ENCODE measurements at regions not wholly inside any gene's neighbourhood (a gene's known extent, or its start where the extent isn't known, plus 50 kb on each side); places are given as distances from the start of the nearest gene placed in this dataset.

GRCh38 chr3:156760333-156760732 is 65.8 kb upstream of the LEKR1 start:
- H3K27ac Mint-ChIP-seq, result no peak overlapping the region
- H3K4me1 Mint-ChIP-seq, result no peaks in the 10 kb centered on the region
- DNase-seq, result no peak
- ChIA-PET POLR2A (no interaction called here), CTCF (interaction anchor here (2.1 kb wide), 1 partner anchor 12 kb away, joined by 6 read pairs; no protein-coding TSS in a partner anchor)
- H3K27me3 Mint-ChIP-seq, result no peaks in the 10 kb centered on the region
- H3K9me3 Mint-ChIP-seq (ENCODE audit: low read depth), result no peaks in the 10 kb centered on the region
- no peaks in the 10 kb centered on the region for H3K36me3 Mint-ChIP-seq (ENCODE audit: low read depth)
- ATAC-seq, result no peak
- H3K4me3 Mint-ChIP-seq, result no peak overlapping the region
- intact Hi-C loops (cut with DNase I, micrococcal nuclease), result no loop called here

GRCh38 chr3:156761007-156761406 is 65.1 kb upstream of the LEKR1 start:
- CTCF ChIA-PET, result interaction anchor here (1.3 to 2.1 kb wide), 2 partner anchors 13 to 31 kb away, joined by 4 to 6 read pairs; no protein-coding TSS in a partner anchor
- no peaks in the 10 kb centered on the region for H3K9me3 Mint-ChIP-seq (ENCODE audit: low read depth)
- intact Hi-C loops (cut with DNase I, micrococcal nuclease), result no loop called here
- no peak overlapping the region for H3K4me3 Mint-ChIP-seq
- H3K4me1 Mint-ChIP-seq, result no peaks in the 10 kb centered on the region
- no peak overlapping the region for H3K27ac Mint-ChIP-seq
- no peaks in the 10 kb centered on the region for H3K27me3 Mint-ChIP-seq
- POLR2A ChIA-PET, result no interaction called here
- no peak for ATAC-seq
- H3K36me3 Mint-ChIP-seq (ENCODE audit: low read depth), result no peaks in the 10 kb centered on the region
- no peak for DNase-seq

- ChIA-PET CTCF (interaction anchor here (0.6 to 2.1 kb wide), 3 partner anchors 14 to 123 kb away, joined by 3 to 6 read pairs (median 4); no protein-coding TSS in a partner anchor), POLR2A (no interaction called here)
- Mint-ChIP-seq H3K4me3 (no peak overlapping the region), H3K9me3 (ENCODE audit: low read depth) (no peaks in the 10 kb centered on the region), H3K27me3 (no peaks in the 10 kb centered on the region), H3K27ac (no peak overlapping the region), H3K4me1 (no peaks in the 10 kb centered on the region), H3K36me3 (ENCODE audit: low read depth) (no peaks in the 10 kb centered on the region)
- ATAC-seq (no peak), DNase-seq (no peak)
- intact Hi-C loops (cut with DNase I, micrococcal nuclease), result no loop called here
Measured at GRCh38 chr3:156761713-156762451, 64.3 kb upstream of the LEKR1 start.

- Mint-ChIP-seq H3K4me3 (no peak overlapping the region), H3K27ac (no peak overlapping the region), H3K9me3 (ENCODE audit: low read depth) (no peaks in the 10 kb centered on the region), H3K36me3 (ENCODE audit: low read depth) (no peaks in the 10 kb centered on the region), H3K4me1 (no peaks in the 10 kb centered on the region), H3K27me3 (no peaks in the 10 kb centered on the region)
- DNase-seq (no peak), ATAC-seq (no peak)
- ChIA-PET CTCF (interaction anchor here (0.9 kb wide), 1 partner anchor 374 kb away, joined by 3 read pairs; no protein-coding TSS in a partner anchor), POLR2A (no interaction called here)
- intact Hi-C loops (cut with DNase I, micrococcal nuclease), result no loop called here
Measured at GRCh38 chr3:156762631-156763185, 63.4 kb upstream of the LEKR1 start.

GRCh38 chr3:156763386-156763785 is 62.8 kb upstream of the LEKR1 start:
- no peaks in the 10 kb centered on the region for H3K4me1 Mint-ChIP-seq
- intact Hi-C loops (cut with DNase I, micrococcal nuclease), result no loop called here
- ChIA-PET POLR2A (no interaction called here), CTCF (interaction anchor here (0.5 to 0.9 kb wide), 2 partner anchors 89 to 374 kb away, joined by 3 read pairs; partner anchors contain the start of gene TIPARP)
- H3K4me3 Mint-ChIP-seq, result no peak overlapping the region
- no peaks in the 10 kb centered on the region for H3K36me3 Mint-ChIP-seq (ENCODE audit: low read depth)
- H3K9me3 Mint-ChIP-seq (ENCODE audit: low read depth), result no peaks in the 10 kb centered on the region
- DNase-seq (no peak), ATAC-seq (no peak)
- no peak overlapping the region for H3K27ac Mint-ChIP-seq
- no peaks in the 10 kb centered on the region for H3K27me3 Mint-ChIP-seq

GRCh38 chr3:156763931-156764720 is 62.0 kb upstream of the LEKR1 start:
- no peak overlapping the region for H3K4me3 Mint-ChIP-seq
- POLR2A ChIA-PET, result no interaction called here
- no peaks in the 10 kb centered on the region for H3K9me3 Mint-ChIP-seq (ENCODE audit: low read depth)

GRCh38 chr3:156764751-156765150 is 61.4 kb upstream of the LEKR1 start:
- CTCF ChIA-PET, result interaction anchor here (0.6 kb wide), 1 partner anchor 224 kb away, joined by 3 read pairs; no protein-coding TSS in a partner anchor
- POLR2A ChIA-PET, result no interaction called here
- DNase-seq (no peak), ATAC-seq (peak; percentile 30)
- H3K9me3 Mint-ChIP-seq (ENCODE audit: low read depth), result no peaks in the 10 kb centered on the region
- no peaks in the 10 kb centered on the region for H3K4me1 Mint-ChIP-seq
- H3K4me3 Mint-ChIP-seq, result no peak overlapping the region
- intact Hi-C loops (cut with DNase I, micrococcal nuclease), result no loop called here
- H3K27me3 Mint-ChIP-seq, result no peaks in the 10 kb centered on the region
- H3K27ac Mint-ChIP-seq, result no peak overlapping the region
- H3K36me3 Mint-ChIP-seq (ENCODE audit: low read depth), result no peaks in the 10 kb centered on the region

More at GRCh38 chr3:156763931-156764720, 62.0 kb upstream of the LEKR1 start:
- CTCF ChIA-PET, result interaction anchor here (0.5 kb wide), 1 partner anchor 90 kb away, joined by 3 read pairs; the partner anchor contains the start of gene TIPARP
- no peak overlapping the region for H3K27ac Mint-ChIP-seq
- H3K36me3 Mint-ChIP-seq (ENCODE audit: low read depth), result no peaks in the 10 kb centered on the region
- intact Hi-C loops (cut with DNase I, micrococcal nuclease), result no loop called here
- DNase-seq, result no peak
- ATAC-seq, result no peak
- no peaks in the 10 kb centered on the region for H3K4me1 Mint-ChIP-seq
- no peaks in the 10 kb centered on the region for H3K27me3 Mint-ChIP-seq

GRCh38 chr3:156768390-156768789 is 57.8 kb upstream of the LEKR1 start:
- Mint-ChIP-seq H3K4me1 (no peaks in the 10 kb centered on the region), H3K36me3 (ENCODE audit: low read depth) (no peaks in the 10 kb centered on the region), H3K27ac (no peak overlapping the region), H3K4me3 (no peak overlapping the region), H3K27me3 (peaks cover 2% of the 10 kb centered on the region), H3K9me3 (ENCODE audit: low read depth) (no peaks in the 10 kb centered on the region)
- ChIA-PET POLR2A (no interaction called here), CTCF (interaction anchor here (0.9 kb wide), 1 partner anchor 32 kb away, joined by 4 read pairs; no protein-coding TSS in a partner anchor)
- intact Hi-C loops (cut with DNase I, micrococcal nuclease), result no loop called here
- ATAC-seq (no peak), DNase-seq (no peak)

GRCh38 chr3:156769721-156770654 is 56.2 kb upstream of the LEKR1 start:
- DNase-seq (no peak), ATAC-seq (peak; percentile 49)
- H3K27ac Mint-ChIP-seq, result no peak overlapping the region
- peaks cover 2% of the 10 kb centered on the region for H3K27me3 Mint-ChIP-seq
- H3K36me3 Mint-ChIP-seq (ENCODE audit: low read depth), result no peaks in the 10 kb centered on the region
- intact Hi-C loops (cut with DNase I, micrococcal nuclease), result no loop called here
- ChIA-PET POLR2A (no interaction called here), CTCF (no interaction called here)
- H3K4me3 Mint-ChIP-seq, result no peak overlapping the region
- H3K4me1 Mint-ChIP-seq, result no peaks in the 10 kb centered on the region
- no peaks in the 10 kb centered on the region for H3K9me3 Mint-ChIP-seq (ENCODE audit: low read depth)

GRCh38 chr3:156770699-156771414 is 55.3 kb upstream of the LEKR1 start:
- H3K9me3 Mint-ChIP-seq (ENCODE audit: low read depth), result no peaks in the 10 kb centered on the region
- no peaks in the 10 kb centered on the region for H3K4me1 Mint-ChIP-seq
- no peak for DNase-seq
- peaks cover 2% of the 10 kb centered on the region for H3K27me3 Mint-ChIP-seq
- no peaks in the 10 kb centered on the region for H3K36me3 Mint-ChIP-seq (ENCODE audit: low read depth)
- H3K27ac Mint-ChIP-seq, result no peak overlapping the region
- intact Hi-C loops (cut with DNase I, micrococcal nuclease), result no loop called here
- POLR2A ChIA-PET, result no interaction called here
- CTCF ChIA-PET, result no interaction called here
- ATAC-seq, result no peak
- H3K4me3 Mint-ChIP-seq, result no peak overlapping the region

All from activated CD4-positive, alpha-beta T cell treated with anti-CD3 and anti-CD28 coated beads for 36 hours (primary cell).